ENCODE measurements at regions not wholly inside any gene's neighbourhood (a gene's known extent, or its start where the extent isn't known, plus 50 kb on each side); places are given as distances from the start of the nearest gene placed in this dataset.

- TF ChIP-seq CTCF (IDR thresholded peaks at IDR 0.05) (no peak), POLR2A (IDR thresholded peaks at IDR 0.05) (no peak), EP300 (IDR thresholded peaks at IDR 0.05) (no peak)
Measured at GRCh38 chr22:49450498-49450897, 377.2 kb downstream of the BRD1 start.
